Neural progenitor cell (in vitro differentiated cells): ENCODE measurements at regions not wholly inside any gene's neighbourhood (a gene's known extent, or its start where the extent isn't known, plus 50 kb on each side); places are given as distances from the start of the nearest gene placed in this dataset.

Experiments
- DNase-seq: peaks from one replicate; pipeline ENCODE4 v3.0.0-alpha.2; 2016; ENCODE audit warnings: low spot score
- H2AFZ ChIP-seq: fragments of 200-600 bp; sonication (generic); replicated peaks from 2 replicates; pipeline ENCODE4 v1.6.1; 2016; ENCODE audit warnings: antibody characterized with exemption
- H3F3A ChIP-seq: fragments of 200-600 bp; sonication (generic); 2 replicates; pipeline ENCODE4 v1.6.1; 2016; ENCODE audit warnings: antibody characterized with exemption, low read depth
- H3K27ac ChIP-seq: fragments of 200-600 bp; sonication (generic); 2 replicates; pipeline ENCODE4 v1.5.1; 2016; ENCODE audit warnings: mild to moderate bottlenecking
- H3K27me3 ChIP-seq: fragments of 200-600 bp; sonication (generic); 2 replicates; pipeline ENCODE4 v1.6.1; 2016; ENCODE audit warnings: mild to moderate bottlenecking, moderate library complexity
- H3K36me3 ChIP-seq: fragments of 200-600 bp; sonication (generic); 2 replicates; pipeline ENCODE4 v1.5.1; 2016
- H3K4me1 ChIP-seq: fragments of 200-600 bp; sonication (generic); 2 replicates; pipeline ENCODE4 v1.6.1; 2016; ENCODE audit warnings: mixed run types
- H3K4me2 ChIP-seq: fragments of 200-600 bp; sonication (generic); 2 replicates; pipeline ENCODE4 v1.6.1; 2016
- H3K4me3 ChIP-seq: fragments of 200-600 bp; sonication (generic); 2 replicates; pipeline ENCODE4 v1.5.1; 2016
- H3K79me2 ChIP-seq: fragments of 200-600 bp; sonication (generic); 2 replicates; pipeline ENCODE4 v1.6.1; 2016; ENCODE audit warnings: low read depth
- H3K9ac ChIP-seq: fragments of 200-600 bp; sonication (generic); 2 replicates; pipeline ENCODE4 v1.6.1; 2016
- H3K9me3 ChIP-seq: fragments of 200-600 bp; sonication (generic); 2 replicates; pipeline ENCODE4 v1.5.1; 2016; ENCODE audit warnings: low read depth
- H4K20me1 ChIP-seq: fragments of 200-600 bp; sonication (generic); 2 replicates; pipeline ENCODE4 v1.6.1; 2016; ENCODE audit warnings: low read depth
- H3K27ac Mint-ChIP-seq: 3 replicates; pipeline ENCODE4 v1.8.0; 2021; ENCODE audit warnings: mixed read lengths
- H3K27me3 Mint-ChIP-seq: 2 replicates; pipeline ENCODE4 v1.8.0; 2022; ENCODE audit warnings: low read depth, mild to moderate bottlenecking, inconsistent platforms, moderate library complexity, mixed read lengths; ENCODE audit not compliant: insufficient read depth
- H3K36me3 Mint-ChIP-seq: 3 replicates; pipeline ENCODE4 v1.8.0; 2021; ENCODE audit warnings: mixed read lengths
- H3K4me1 Mint-ChIP-seq: 3 replicates; pipeline ENCODE4 v1.8.0; 2021; ENCODE audit warnings: mixed read lengths
- H3K4me3 Mint-ChIP-seq: 3 replicates; pipeline ENCODE4 v1.8.0; 2021; ENCODE audit warnings: mild to moderate bottlenecking, moderate library complexity, mixed read lengths
- H3K9me3 Mint-ChIP-seq: 3 replicates; pipeline ENCODE4 v1.8.0; 2020; ENCODE audit warnings: mixed read lengths
- EZH2 ChIP-seq: fragments of 200-600 bp; sonication (generic); IDR thresholded peaks from 2 replicates; pipeline ENCODE4 v1.6.1; 2017; ENCODE audit warnings: antibody characterized with exemption, mild to moderate bottlenecking, moderate library complexity
- EZH2phosphoT487 ChIP-seq: fragments of 200-600 bp; sonication (generic); IDR thresholded peaks from 2 replicates; pipeline ENCODE4 v1.6.1; 2017; ENCODE audit warnings: antibody characterized with exemption
- TF ChIP-seq, protein P1 (sequence below): fragments of 200-600 bp; sonication (generic); IDR thresholded peaks from 2 replicates; pipeline ENCODE4 v1.5.1; 2017; ENCODE audit warnings: antibody characterized with exemption, mild to moderate bottlenecking

DNA sequence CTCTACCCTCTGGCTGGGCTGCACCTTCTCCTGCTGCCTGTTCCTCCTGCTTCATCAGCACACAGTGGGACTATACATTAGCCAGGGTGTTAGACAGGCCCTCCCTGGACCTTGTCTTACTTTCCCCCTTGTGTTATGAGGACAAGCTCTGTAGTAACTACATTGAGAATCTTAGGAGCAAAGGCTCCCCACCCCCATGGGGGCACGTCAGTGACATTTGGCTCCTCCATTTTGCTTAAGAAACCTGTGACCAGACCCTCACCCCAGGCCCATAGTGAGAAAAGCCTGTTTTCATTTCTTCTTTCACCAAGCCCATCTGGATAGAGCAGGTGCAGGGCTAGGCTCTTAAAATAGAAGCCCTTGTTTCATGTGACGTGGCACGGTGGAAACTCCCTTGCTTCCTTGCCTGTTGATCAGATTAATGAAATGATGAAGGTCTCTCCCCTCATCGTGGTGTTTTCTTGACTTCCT is 146.7 kb downstream of the RPIA start:
- H3K27me3 Mint-ChIP-seq: no peaks in the 10 kb centered on the region
- Histone ChIP-seq H3K27me3 (no peaks in the 10 kb centered on the region), H3K36me3 (no peaks in the 10 kb centered on the region), H2AFZ (no peak overlapping the region), H3K4me3 (no peak overlapping the region), H3K27ac (no peak overlapping the region), H3K4me2 (no peak overlapping the region), H3F3A (no peaks in the 10 kb centered on the region), H3K4me1 (no peaks in the 10 kb centered on the region), H3K9me3 (peaks cover 43% of the 10 kb centered on the region), H3K9ac (no peak overlapping the region), H4K20me1 (no peaks in the 10 kb centered on the region), H3K79me2 (no peaks in the 10 kb centered on the region)
- H3K36me3 Mint-ChIP-seq: no peaks in the 10 kb centered on the region
- no peak overlapping the region for H3K4me3 Mint-ChIP-seq
- no peaks in the 10 kb centered on the region for H3K4me1 Mint-ChIP-seq
- no peaks in the 10 kb centered on the region for H3K9me3 Mint-ChIP-seq
- no peak for DNase-seq
- TF ChIP-seq, protein P1, sequence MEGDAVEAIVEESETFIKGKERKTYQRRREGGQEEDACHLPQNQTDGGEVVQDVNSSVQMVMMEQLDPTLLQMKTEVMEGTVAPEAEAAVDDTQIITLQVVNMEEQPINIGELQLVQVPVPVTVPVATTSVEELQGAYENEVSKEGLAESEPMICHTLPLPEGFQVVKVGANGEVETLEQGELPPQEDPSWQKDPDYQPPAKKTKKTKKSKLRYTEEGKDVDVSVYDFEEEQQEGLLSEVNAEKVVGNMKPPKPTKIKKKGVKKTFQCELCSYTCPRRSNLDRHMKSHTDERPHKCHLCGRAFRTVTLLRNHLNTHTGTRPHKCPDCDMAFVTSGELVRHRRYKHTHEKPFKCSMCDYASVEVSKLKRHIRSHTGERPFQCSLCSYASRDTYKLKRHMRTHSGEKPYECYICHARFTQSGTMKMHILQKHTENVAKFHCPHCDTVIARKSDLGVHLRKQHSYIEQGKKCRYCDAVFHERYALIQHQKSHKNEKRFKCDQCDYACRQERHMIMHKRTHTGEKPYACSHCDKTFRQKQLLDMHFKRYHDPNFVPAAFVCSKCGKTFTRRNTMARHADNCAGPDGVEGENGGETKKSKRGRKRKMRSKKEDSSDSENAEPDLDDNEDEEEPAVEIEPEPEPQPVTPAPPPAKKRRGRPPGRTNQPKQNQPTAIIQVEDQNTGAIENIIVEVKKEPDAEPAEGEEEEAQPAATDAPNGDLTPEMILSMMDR: no peak
- no peak for TF ChIP-seq EZH2
- no peak overlapping the region for H3K27ac Mint-ChIP-seq

DNA sequence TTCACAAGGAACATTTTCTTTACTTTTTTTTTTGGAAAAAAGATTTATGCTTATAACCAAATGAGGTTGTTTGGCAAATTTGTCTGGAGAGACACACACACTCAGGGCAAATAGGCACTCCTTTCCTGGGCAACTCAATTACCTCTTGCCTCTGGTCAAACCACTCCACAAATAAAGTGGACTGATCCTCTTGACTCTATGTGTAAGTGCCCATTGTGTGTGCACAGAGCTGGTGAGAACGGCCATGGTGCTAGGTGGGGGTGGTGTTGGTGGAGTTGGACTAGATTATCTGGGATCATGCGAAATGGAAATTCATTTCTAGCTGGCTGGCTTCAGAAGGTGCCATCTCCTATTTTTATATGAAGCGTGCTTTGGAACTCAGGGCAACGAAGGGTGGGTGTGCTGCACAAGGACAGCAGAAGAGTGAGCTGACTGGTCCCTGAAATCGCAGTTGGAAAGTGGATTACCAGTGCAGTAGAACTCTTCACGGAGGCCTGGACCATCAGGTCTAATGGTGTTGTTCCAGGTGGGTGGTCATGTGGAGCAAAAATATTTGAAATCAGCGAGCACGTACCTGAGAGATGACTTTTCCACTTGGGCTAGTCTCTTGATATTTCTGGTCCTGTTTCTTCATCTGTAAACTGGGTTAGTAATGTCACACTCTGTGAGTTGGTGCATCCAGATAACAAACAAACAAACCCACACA is 149.9 kb downstream of the RPIA start:
- Histone ChIP-seq H3K4me3 (no peak overlapping the region), H3K9me3 (peaks cover 36% of the 10 kb centered on the region), H3K9ac (no peak overlapping the region), H4K20me1 (no peaks in the 10 kb centered on the region), H3F3A (no peaks in the 10 kb centered on the region), H3K4me1 (no peaks in the 10 kb centered on the region), H2AFZ (no peak overlapping the region), H3K27me3 (no peaks in the 10 kb centered on the region), H3K79me2 (no peaks in the 10 kb centered on the region), H3K36me3 (no peaks in the 10 kb centered on the region), H3K4me2 (no peak overlapping the region), H3K27ac (no peak overlapping the region)
- Mint-ChIP-seq H3K27ac (no peak overlapping the region), H3K4me3 (no peak overlapping the region), H3K36me3 (no peaks in the 10 kb centered on the region), H3K9me3 (no peaks in the 10 kb centered on the region), H3K4me1 (no peaks in the 10 kb centered on the region), H3K27me3 (peaks cover 4% of the 10 kb centered on the region)
- DNase-seq: no peak
- TF ChIP-seq EZH2phosphoT487 (no peak), EZH2 (no peak)
- TF ChIP-seq, protein P1: no peak

DNA sequence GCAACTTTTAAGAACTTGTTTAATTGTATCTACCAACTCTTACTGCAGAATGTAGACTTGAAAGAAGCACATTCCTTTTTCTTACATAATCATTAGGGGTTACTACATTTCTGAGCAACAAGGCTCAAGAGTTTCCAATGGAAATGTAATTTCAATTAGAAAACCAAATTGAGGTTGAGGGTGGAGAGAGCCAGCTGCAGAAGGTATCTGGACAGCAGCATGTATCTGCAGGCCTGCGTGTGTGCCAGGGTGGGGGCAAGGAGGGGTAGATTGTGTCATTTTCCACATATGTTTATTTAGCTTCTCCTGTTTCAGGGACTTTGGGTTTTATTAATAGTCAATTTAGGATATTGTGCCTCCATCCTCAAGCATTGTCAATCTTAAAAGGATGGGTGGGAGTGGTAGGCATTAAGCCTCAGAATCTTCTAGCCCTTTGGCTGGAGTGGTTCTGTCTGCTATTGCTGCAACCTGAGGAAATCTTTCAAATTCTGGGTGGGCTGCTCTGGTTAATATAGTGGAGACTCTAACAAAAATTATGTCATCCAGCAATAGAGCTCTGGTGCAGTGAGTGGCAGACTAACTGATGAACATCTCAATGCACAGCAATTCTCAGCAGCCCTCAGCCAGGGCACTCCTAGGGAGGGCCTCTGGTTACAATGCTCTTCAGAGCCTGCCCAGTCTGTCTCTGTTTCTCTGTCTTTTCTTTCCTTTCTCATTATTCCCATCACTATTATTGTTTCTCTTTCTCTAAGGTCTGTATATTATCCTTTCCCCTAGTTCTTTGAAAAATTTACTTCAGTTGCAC is 151.4 kb downstream of the RPIA start:
- Mint-ChIP-seq H3K4me3 (no peak overlapping the region), H3K36me3 (no peaks in the 10 kb centered on the region), H3K4me1 (no peaks in the 10 kb centered on the region), H3K27me3 (peaks cover 4% of the 10 kb centered on the region), H3K9me3 (no peaks in the 10 kb centered on the region), H3K27ac (no peak overlapping the region)
- no peaks in the 10 kb centered on the region for H3K36me3 ChIP-seq
- H3F3A ChIP-seq: no peaks in the 10 kb centered on the region
- H3K4me3 ChIP-seq: no peak overlapping the region
- H3K4me1 ChIP-seq: no peaks in the 10 kb centered on the region
- no peak overlapping the region for H3K9ac ChIP-seq
- H3K4me2 ChIP-seq: no peak overlapping the region
- DNase-seq: no peak
- no peak overlapping the region for H3K27ac ChIP-seq
- H4K20me1 ChIP-seq: no peaks in the 10 kb centered on the region
- H3K79me2 ChIP-seq: no peaks in the 10 kb centered on the region
- no peak overlapping the region for H2AFZ ChIP-seq
- no peaks in the 10 kb centered on the region for H3K27me3 ChIP-seq
- no peak for TF ChIP-seq EZH2
- TF ChIP-seq, protein P1: no peak
- no peak for TF ChIP-seq EZH2phosphoT487
- H3K9me3 ChIP-seq: peaks cover 24% of the 10 kb centered on the region
